C4-2B (cell line): ENCODE measurements at regions not wholly inside any gene's neighbourhood (a gene's known extent, or its start where the extent isn't known, plus 50 kb on each side); places are given as distances from the start of the nearest gene placed in this dataset.

ENCODE experiments used
- CTCF ChIP-seq: fragments of 450-650 bp; conservative IDR thresholded peaks from 2 replicates; pipeline ENCODE4 v1.5.1; 2017; ENCODE audit warnings: mild to moderate bottlenecking
- ZFX ChIP-seq: fragments of 450-650 bp; IDR thresholded peaks from 2 replicates; pipeline ENCODE4 v1.6.1; 2017

- TF ChIP-seq CTCF (no peak; the same call in 1 of the 2 replicates), ZFX (no peak)
Measured at GRCh38 chr2:234818937-234819336, 132.9 kb upstream of the SH3BP4 start.
